DOHH2 (cell line): ENCODE measurements at regions not wholly inside any gene's neighbourhood (a gene's known extent, or its start where the extent isn't known, plus 50 kb on each side); places are given as distances from the start of the nearest gene placed in this dataset.

Experiments
- CTCF ChIP-seq: fragments of 200-600 bp; sonication (generic); IDR thresholded peaks from one replicate; pipeline ENCODE4 v1.5.1; 2014; ENCODE audit warnings: antibody characterized with exemption, mild to moderate bottlenecking, low read depth, low read length; ENCODE audit not compliant: poor library complexity, severe bottlenecking
- EZH2phosphoT487 ChIP-seq: fragments of 200-600 bp; sonication (generic); IDR thresholded peaks from 2 replicates; pipeline ENCODE4 v1.6.1; 2017; ENCODE audit warnings: borderline replicate concordance, mild to moderate bottlenecking, antibody characterized with exemption, low read length, moderate library complexity, mixed read lengths

GRCh38 chr6:113281431-113281830, 575.7 kb upstream of the MARCKS start:
- TF ChIP-seq CTCF (no peak), EZH2phosphoT487 (no peak)
